Activated B cell treated with CpG ODN at 0.5 μM for 24 hours (primary cell): ENCODE measurements at regions not wholly inside any gene's neighbourhood (a gene's known extent, or its start where the extent isn't known, plus 50 kb on each side); places are given as distances from the start of the nearest gene placed in this dataset.

Source experiments
- ATAC-seq: fragments of 200-7000 bp; cut with Tn5 transposase; one replicate; pipeline ENCODE4 v1.10.0; 2021; ENCODE audit warnings: low read depth, mild to moderate bottlenecking, moderate library complexity
- CTCF ChIA-PET: fragments of 350-600 bp; sonication (Branson Sonifier 250); formaldehyde crosslinking; loops from one replicate; lab custom pipeline; 2021; ENCODE audit warnings: antibody characterized with exemption; lab: Charles Lee
- POLR2A ChIA-PET: fragments of 350-600 bp; sonication (Branson Sonifier 250); formaldehyde crosslinking; loops from one replicate; lab custom pipeline; 2021; ENCODE audit warnings: antibody characterized with exemption; lab: Charles Lee
- DNase-seq: peaks from one replicate; pipeline ENCODE4 v3.0.0; 2022
- H3K27ac Mint-ChIP-seq: one replicate; pipeline ENCODE4 v1.8.0; 2020; ENCODE audit warnings: mixed read lengths
- H3K27me3 Mint-ChIP-seq: one replicate; pipeline ENCODE4 v1.8.0; 2021; ENCODE audit warnings: mixed read lengths
- H3K36me3 Mint-ChIP-seq: one replicate; pipeline ENCODE4 v1.8.0; 2021; ENCODE audit warnings: low read depth, mixed read lengths
- H3K4me1 Mint-ChIP-seq: one replicate; pipeline ENCODE4 v1.8.0; 2021; ENCODE audit warnings: mixed read lengths
- H3K4me3 Mint-ChIP-seq: one replicate; pipeline ENCODE4 v1.8.0; 2020; ENCODE audit warnings: mild to moderate bottlenecking, mixed read lengths
- H3K9me3 Mint-ChIP-seq: one replicate; pipeline ENCODE4 v1.8.0; 2020; ENCODE audit warnings: mixed read lengths
- CTCF ChIP-seq: fragments of 200-600 bp; IDR thresholded peaks from one replicate; pipeline ENCODE4 v1.8.0; 2022; ENCODE audit warnings: antibody characterized with exemption, mild to moderate bottlenecking
- intact Hi-C: fragments of 100-400 bp; cut with micrococcal nuclease; formaldehyde crosslinking; loops from one replicate; pipeline ENCODE4 v1.15.1; 2024

GRCh38 chr7:53205006-53205405 is 169.6 kb downstream of the POM121L12 start:
- ATAC-seq = no peak
- no peaks in the 10 kb centered on the region for H3K36me3 Mint-ChIP-seq

GRCh38 chr7:53209129-53209528 is 173.7 kb downstream of the POM121L12 start:
- no peak for TF ChIP-seq CTCF
- peaks cover 17% of the 10 kb centered on the region for H3K9me3 Mint-ChIP-seq
- H3K27ac Mint-ChIP-seq = no peak overlapping the region

More at GRCh38 chr7:53205006-53205405, 169.6 kb downstream of the POM121L12 start:
- H3K9me3 Mint-ChIP-seq = peaks cover 9% of the 10 kb centered on the region
- TF ChIP-seq CTCF = no peak
- intact Hi-C loops = no loop called here
- no peak overlapping the region for H3K27ac Mint-ChIP-seq
- H3K4me1 Mint-ChIP-seq = no peaks in the 10 kb centered on the region
- DNase-seq = no peak
- H3K4me3 Mint-ChIP-seq = no peak overlapping the region
- POLR2A ChIA-PET = no interaction called here
- H3K27me3 Mint-ChIP-seq = no peaks in the 10 kb centered on the region
- CTCF ChIA-PET = no interaction called here

GRCh38 chr7:53214463-53214862 is 179.0 kb downstream of the POM121L12 start:
- ATAC-seq = no peak
- Mint-ChIP-seq H3K36me3 (no peaks in the 10 kb centered on the region), H3K4me3 (no peak overlapping the region), H3K4me1 (no peaks in the 10 kb centered on the region), H3K27ac (no peak overlapping the region), H3K9me3 (peaks cover 38% of the 10 kb centered on the region), H3K27me3 (no peaks in the 10 kb centered on the region)
- DNase-seq = no peak
- no peak for TF ChIP-seq CTCF
- ChIA-PET CTCF (no interaction called here), POLR2A (no interaction called here)
- intact Hi-C loops = no loop called here

More at GRCh38 chr7:53209129-53209528, 173.7 kb downstream of the POM121L12 start:
- DNase-seq = no peak
- H3K27me3 Mint-ChIP-seq = no peaks in the 10 kb centered on the region
- CTCF ChIA-PET = no interaction called here
- no peak for ATAC-seq
- POLR2A ChIA-PET = no interaction called here
- intact Hi-C loops = no loop called here
- H3K36me3 Mint-ChIP-seq = no peaks in the 10 kb centered on the region
- no peaks in the 10 kb centered on the region for H3K4me1 Mint-ChIP-seq
- no peak overlapping the region for H3K4me3 Mint-ChIP-seq

- DNase-seq = no peak
- Mint-ChIP-seq H3K36me3 (no peaks in the 10 kb centered on the region), H3K27ac (no peak overlapping the region), H3K4me1 (no peaks in the 10 kb centered on the region), H3K9me3 (peaks cover 29% of the 10 kb centered on the region), H3K4me3 (no peak overlapping the region), H3K27me3 (no peaks in the 10 kb centered on the region)
- no peak for TF ChIP-seq CTCF
- intact Hi-C loops = no loop called here
- ATAC-seq = no peak
- ChIA-PET POLR2A (no interaction called here), CTCF (no interaction called here)
These were observed 183.5 kb downstream of the POM121L12 start for GRCh38 chr7:53218730-53219504.

GRCh38 chr7:53229202-53229601 is 193.8 kb downstream of the POM121L12 start:
- H3K4me1 Mint-ChIP-seq = no peaks in the 10 kb centered on the region
- H3K4me3 Mint-ChIP-seq = no peak overlapping the region
- peaks cover 11% of the 10 kb centered on the region for H3K9me3 Mint-ChIP-seq
- POLR2A ChIA-PET = no interaction called here
- H3K36me3 Mint-ChIP-seq = no peaks in the 10 kb centered on the region
- DNase-seq (no peak), ATAC-seq (no peak)
- intact Hi-C loops = no loop called here
- no peak for TF ChIP-seq CTCF
- no peaks in the 10 kb centered on the region for H3K27me3 Mint-ChIP-seq
- H3K27ac Mint-ChIP-seq = no peak overlapping the region
- CTCF ChIA-PET = no interaction called here
